ENCODE measurements at regions not wholly inside any gene's neighbourhood (a gene's known extent, or its start where the extent isn't known, plus 50 kb on each side); places are given as distances from the start of the nearest gene placed in this dataset.

DNA sequence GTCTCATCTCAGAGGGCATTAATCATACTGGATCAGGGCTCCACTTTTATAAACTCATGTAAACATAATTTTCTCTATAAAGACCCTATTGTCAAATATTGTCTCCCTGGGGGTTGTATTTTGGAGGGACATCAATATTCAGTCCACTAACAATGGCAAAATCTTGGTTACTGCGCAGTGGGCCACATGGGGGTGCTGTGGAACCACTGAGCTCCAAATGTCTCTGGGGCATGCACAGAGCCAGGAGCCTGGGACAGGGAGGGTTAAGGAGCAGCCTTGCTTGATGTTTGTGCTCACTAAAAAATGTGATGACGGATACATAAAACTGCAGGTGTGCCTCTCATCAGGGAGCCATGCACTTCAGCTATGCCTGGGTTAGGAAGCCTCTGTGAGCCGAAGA lies 62.1 kb upstream of the PRSS58 start:
- no peak for DNase-seq

DNA sequence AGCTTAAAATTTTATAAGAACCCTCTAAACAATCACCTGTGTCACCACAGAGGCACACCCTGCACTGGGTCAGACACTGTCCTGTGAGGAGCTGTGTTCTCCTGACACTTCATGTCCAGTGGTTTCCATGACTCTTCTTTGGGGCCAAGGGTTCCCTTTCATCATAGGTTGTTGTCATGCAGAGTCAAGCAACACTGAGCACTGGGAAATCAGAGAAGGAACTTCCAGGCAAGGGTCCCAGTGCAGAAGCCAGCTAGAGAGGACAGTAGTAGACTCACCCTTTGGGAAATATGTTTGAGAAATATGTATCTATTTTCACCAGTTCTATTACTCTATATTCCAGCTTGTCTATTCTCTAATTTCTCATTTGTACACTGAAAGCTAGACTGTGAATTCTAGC lies 56.4 kb upstream of the PRSS58 start:
- no peak for DNase-seq

- DNase-seq: no peak
Observed at GRCh38 chr7:142313528-142313927, 55.7 kb upstream of the PRSS58 start.

DNA sequence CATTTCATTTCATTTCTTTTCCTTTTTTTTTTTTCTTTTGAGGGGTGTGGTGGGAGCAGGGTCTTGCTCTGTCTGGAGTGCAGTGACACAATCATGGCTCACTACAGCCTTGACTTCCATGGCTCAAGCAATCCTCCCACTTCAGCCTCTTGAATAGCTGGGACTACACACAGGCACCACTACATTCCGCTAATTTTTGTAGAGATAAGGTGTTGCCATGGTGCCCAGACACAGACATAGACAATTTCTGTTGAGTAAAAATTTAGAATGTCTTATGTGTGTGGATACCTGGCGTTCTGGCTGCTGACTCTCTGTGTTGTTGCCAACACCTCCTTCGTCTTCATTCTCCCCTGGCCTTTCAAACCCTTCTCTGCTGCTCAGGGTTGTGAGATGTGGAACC lies 54.0 kb upstream of the PRSS58 start:
- DNase-seq: no peak

- no peak for DNase-seq
Observed at GRCh38 chr7:142308918-142309317, 51.1 kb upstream of the PRSS58 start.

- no peak for DNase-seq
Observed at GRCh38 chr7:142308326-142308725, 50.5 kb upstream of the PRSS58 start.

All from COR-L47 (cell line).